ENCODE measurements at regions not wholly inside any gene's neighbourhood (a gene's known extent, or its start where the extent isn't known, plus 50 kb on each side); places are given as distances from the start of the nearest gene placed in this dataset.

GRCh38 chr10:121088524-121088923 lies 237.4 kb downstream of the WDR11 start:
- TF ChIP-seq CTCF (conservative IDR thresholded peaks at IDR 0.05; ENCODE audit: low read length) (no peak), EZH2phosphoT487 (IDR thresholded peaks at IDR 0.05; ENCODE audit: borderline replicate concordance) (no peak)
